Limb (tissue), 2 donors: ENCODE measurements at regions not wholly inside any gene's neighbourhood (a gene's known extent, or its start where the extent isn't known, plus 50 kb on each side); places are given as distances from the start of the nearest gene placed in this dataset.
A peak's percentile ranks its signal among the peaks of the same experiment; 100 is the strongest.
"Not testable (repeated sequence)": the region's sequence is repeated elsewhere in the genome, so short reads cannot be mapped to it uniquely, and the experiment has no call there.

Experiments used
- DNase-seq, 2 donors: peaks; one replicate each; pipeline ENCODE4 v3.0.0-alpha.2; 2016; ENCODE audit errors: extremely low spot score in 2 of 2

GRCh38 chr13:74732736-74733385, 598.7 kb upstream of the KLF12 start:
- DNase-seq: no peak

GRCh38 chr13:74731731-74732130, 597.5 kb upstream of the KLF12 start:
- DNase-seq: no peak

GRCh38 chr13:74730556-74731331, 596.5 kb upstream of the KLF12 start:
- DNase-seq: no peak

GRCh38 chr13:74726206-74726605, 592.0 kb upstream of the KLF12 start:
- no peak for DNase-seq

GRCh38 chr13:74718232-74718842, 584.1 kb upstream of the KLF12 start:
- DNase-seq: not testable (repeated sequence)

- DNase-seq: no peak
Measured at GRCh38 chr13:74715718-74716117, 581.5 kb upstream of the KLF12 start.

GRCh38 chr13:74710006-74710405, 575.8 kb upstream of the KLF12 start:
- no peak for DNase-seq

- DNase-seq: no peak
Measured at GRCh38 chr13:74709226-74709625, 575.0 kb upstream of the KLF12 start.

- DNase-seq: no peak
Measured at GRCh38 chr13:74708629-74709028, 574.4 kb upstream of the KLF12 start.

- no peak for DNase-seq
Measured at GRCh38 chr13:74707291-74707690, 573.1 kb upstream of the KLF12 start.

- DNase-seq: no peak
Measured at GRCh38 chr13:74706801-74707200, 572.6 kb upstream of the KLF12 start.

GRCh38 chr13:74705438-74705837, 571.2 kb upstream of the KLF12 start:
- DNase-seq: no peak

GRCh38 chr13:74703855-74704387, 569.7 kb upstream of the KLF12 start:
- DNase-seq: no peak

- DNase-seq: no peak
Measured at GRCh38 chr13:74696148-74696922, 562.1 kb upstream of the KLF12 start.

GRCh38 chr13:74695021-74695800, 561.0 kb upstream of the KLF12 start:
- DNase-seq: no peak

GRCh38 chr13:74687442-74688182, 553.4 kb upstream of the KLF12 start:
- DNase-seq: peak; percentile 39 to 42

GRCh38 chr13:74683411-74683810, 549.2 kb upstream of the KLF12 start:
- DNase-seq: no peak

- DNase-seq: peak in 1 of 2 donors; percentile 13
Measured at GRCh38 chr13:74682746-74683145, 548.5 kb upstream of the KLF12 start.

- DNase-seq: no peak
Measured at GRCh38 chr13:74681891-74682290, 547.7 kb upstream of the KLF12 start.

- DNase-seq: no peak
Measured at GRCh38 chr13:74678308-74678965, 544.2 kb upstream of the KLF12 start.
